GM19452 (cell line): ENCODE measurements at regions not wholly inside any gene's neighbourhood (a gene's known extent, or its start where the extent isn't known, plus 50 kb on each side); places are given as distances from the start of the nearest gene placed in this dataset.

ENCODE experiments used
- ATAC-seq: cut with Tn5 transposase; IDR thresholded peaks from one replicate; pipeline ENCODE4 v1.9.1; 2021; ENCODE audit not compliant: unreplicated experiment

DNA sequence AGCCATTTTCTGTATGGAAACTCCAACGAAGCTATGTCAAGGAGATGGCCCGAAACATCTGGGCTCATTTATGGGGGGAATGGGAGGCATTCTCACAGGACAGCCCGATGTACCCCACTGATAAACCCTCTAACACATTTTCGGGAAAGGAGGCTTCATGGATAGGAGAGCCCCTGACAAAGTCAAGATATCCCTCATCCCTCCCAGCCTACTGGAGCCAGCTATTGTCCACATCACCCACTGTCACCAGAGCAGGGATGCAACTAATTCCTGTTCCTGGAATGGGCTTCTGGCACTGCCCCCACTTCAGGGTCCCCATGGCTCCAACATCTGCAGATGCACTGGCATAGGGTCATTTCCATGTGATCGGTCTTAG, 98.2 kb upstream of the BMPER start:
- no peak for ATAC-seq

DNA sequence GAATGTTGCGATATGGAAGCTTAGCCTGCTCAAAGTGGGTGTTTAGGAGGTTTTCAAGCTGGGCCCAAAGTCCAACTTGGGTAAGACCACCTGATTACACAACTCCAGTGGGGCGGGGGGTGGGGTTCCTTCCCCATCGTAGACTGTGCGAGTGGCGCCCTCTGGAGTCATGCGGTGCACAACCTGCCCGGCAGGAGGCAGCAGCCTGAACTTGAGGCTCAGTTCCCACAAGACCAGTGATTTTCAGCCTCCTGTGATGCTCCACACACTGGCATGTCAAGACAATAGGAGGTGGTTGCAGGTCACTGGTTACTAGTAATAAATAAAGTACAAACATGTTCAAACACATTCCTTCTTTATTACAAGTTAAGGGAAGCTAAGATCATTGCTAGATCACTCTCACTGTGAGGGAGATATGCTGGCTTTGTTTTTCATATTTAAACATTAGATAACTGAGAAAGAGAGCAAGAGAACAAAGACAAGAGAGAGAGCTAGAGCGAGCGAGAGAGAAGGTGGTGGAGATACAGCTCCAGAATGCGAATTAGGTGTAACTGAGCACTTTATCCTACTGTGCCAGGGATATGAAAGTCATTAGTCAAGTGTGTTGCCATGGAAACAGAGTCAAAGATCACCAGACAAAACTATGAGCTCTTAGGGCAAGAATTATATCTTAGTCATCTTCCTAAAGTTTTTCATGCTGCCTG, 97.4 kb upstream of the BMPER start:
- no peak for ATAC-seq

DNA sequence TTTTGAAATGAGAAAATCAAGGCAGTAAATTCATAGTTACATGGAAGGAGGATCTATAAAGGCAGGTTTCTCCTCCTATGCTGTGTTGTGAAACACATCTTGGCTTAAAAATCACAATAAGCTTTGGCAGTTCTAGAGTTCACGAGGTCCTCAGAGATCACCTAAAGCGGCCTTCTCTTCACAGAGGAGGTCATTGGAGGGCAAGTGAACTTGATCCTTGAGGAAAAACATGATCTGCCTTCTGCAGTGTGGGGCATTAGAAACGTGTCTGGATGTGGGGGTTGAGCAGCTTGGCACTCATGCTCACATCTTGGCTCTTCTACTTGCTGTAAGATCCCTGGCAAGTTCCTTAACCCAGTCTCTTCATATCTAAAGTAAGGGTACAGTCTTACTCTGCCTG, 96.1 kb upstream of the BMPER start:
- no peak for ATAC-seq

DNA sequence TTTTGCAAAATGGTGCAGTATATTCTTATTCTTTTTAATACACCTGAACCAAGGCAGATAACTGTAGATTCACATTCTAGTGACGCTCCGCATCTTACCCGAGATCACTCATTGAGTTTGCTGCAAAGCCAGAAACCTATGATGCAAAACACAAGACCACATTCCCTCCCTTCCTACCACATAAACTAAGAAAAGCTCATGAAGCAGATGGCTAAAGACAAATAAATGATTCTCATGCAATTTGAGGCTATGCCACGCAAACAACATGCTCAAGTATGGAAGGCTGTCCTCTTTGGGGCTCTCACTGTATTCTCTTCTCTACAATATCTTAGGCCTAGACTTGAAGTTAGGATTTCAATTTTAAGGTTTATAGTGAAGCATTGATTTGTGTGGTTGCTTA, 95.0 kb upstream of the BMPER start:
- no peak for ATAC-seq

DNA sequence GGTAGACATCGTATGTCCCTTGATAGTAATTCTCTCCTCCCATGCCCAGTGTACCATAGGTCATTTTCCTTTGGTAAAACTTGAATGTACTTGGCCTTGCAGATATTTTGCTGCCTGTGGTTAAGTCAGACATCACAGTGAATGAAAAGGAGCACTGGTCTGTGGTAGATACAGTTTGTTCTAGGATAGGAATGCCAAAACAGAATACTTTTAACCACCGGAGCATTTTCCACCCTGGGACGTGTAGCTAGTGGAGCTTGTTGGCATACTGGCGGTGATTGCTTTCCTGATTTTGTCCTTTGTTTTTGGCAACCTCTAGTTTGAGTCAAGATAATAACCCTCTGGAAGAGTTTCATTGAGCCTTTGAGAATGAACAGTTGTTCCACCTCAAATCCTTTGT, 92.0 kb upstream of the BMPER start:
- ATAC-seq: no peak

DNA sequence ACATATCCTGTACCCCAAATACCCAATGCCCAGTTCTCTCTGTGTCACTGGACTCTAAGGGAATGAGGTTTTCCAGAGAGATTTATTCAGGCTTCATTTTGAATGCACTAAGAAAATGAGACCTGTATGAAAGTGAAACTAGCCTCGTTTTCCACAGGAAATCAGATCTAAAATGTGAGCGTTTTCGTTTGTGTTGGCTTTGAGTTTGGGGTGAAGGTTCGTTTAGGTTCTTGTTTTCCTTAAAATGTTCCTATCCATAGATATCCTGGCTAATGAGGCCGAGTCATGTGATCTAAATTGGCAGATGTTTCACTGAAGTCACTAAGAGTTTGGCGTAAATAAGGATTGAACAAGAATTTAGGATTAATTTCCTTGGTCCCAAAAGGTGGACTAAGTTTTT, 90.9 kb upstream of the BMPER start:
- ATAC-seq: no peak

DNA sequence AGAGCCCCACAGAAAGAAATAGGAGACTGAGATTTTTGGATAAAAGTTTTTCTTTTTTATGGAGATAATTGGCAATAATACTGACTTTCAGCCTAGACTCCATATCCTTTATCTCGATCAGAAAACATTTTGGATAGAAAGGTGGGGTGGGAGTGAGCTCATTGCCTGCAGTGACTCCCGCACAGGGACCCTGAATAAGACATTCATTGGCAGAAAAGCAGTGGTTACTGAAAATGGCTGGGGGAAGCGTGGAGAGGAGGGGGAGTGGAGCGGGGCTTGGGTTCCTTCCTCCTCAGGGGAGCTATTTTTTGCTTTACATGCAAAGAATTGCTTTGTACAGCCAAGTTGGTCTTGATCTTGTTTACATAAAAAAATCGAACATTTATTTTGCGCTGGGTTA, 90.4 kb upstream of the BMPER start:
- no peak for ATAC-seq

DNA sequence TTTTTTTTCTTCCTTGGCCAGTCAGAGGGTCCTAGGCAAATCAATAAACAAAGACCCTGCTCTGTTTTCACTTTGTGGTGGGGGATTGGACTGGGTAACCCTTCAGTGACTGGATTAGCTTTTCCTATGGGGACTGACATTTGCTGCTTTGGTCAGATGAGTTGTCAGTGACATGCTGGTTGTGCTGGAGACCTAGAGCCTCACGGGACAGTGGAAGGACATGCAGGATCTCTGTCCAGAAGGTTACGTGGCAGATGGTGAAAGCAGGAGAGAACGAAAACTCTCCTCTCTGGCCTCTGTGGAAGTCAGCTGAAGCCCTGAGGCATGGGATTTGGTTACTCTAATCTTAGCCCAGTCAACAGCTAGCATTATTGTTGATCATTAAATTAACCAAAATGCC, 90.0 kb upstream of the BMPER start:
- no peak for ATAC-seq

DNA sequence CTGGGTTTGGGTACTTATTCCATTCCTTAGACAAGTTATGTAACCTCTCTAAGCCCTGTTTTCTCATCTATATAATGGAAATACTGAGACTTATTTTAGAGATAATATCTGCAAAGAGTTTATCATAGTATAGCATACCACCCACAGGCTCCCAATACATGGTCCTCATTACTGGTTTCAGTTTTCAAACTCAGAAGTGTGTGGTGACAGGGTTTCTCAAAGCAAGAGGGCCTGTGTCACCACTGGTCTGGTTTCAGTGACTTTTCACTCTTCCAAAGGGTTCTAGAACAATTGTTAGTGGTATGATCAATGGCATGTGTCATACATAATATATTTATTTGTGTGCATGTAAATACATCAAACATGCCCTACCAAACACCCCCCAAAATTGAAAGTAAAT, 89.2 kb upstream of the BMPER start:
- no peak for ATAC-seq

DNA sequence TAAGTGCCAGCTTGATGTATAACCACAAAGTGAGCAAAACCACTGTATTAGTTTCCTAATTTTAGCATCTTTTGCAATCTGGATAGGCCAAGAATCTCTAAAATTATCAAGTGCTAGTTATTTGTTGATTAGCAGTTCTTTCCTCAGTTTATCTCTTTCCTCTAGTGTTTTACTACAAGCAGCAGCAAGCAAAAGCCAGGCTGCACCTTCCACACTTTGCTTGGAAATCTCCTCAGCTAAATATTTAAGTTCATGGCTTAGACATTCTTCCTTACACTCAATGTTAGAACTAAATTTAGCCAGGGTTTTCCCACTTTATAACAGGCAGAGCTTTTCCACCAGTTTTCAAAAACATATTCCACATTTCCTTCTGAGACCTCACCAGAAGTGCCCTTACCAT, 85.7 kb upstream of the BMPER start:
- no peak for ATAC-seq

DNA sequence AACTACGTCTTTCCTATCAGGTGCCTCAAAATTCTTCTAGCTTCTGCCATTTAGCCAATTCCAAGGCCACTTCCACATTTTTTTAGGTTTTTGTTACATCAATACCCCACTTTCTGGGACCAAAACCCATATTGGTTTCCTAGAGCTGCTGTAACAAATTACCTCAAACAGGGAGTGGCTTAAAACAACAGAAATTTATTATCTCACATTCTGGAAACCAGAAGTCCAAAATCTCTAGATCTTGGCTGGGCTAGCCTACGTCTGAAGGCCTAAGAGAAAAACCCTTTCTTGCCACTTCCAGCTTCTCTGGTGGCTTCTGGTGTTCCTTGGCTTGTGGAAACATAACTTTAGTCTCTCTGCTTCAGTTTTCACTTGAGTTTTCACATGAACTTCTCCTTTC, 85.1 kb upstream of the BMPER start:
- ATAC-seq: no peak

DNA sequence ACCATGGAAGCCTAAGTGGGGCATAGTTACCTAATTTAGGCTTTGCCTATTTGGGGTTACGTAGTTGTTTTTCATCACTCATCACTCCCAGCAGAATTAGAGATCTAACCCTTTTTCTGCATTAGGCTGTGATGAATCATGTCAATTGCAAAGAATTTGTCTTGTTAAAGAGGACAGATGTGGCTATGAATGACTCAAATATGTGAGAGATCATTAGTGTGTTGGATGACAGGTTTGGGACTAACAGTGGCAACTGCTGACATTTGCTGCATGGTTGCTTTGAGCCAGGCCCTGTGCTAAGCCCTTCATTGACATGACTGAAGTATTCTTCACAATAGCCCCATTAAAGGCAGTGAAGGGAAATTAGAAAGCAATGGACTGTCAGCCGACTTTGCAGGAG, 83.4 kb upstream of the BMPER start:
- no peak for ATAC-seq

DNA sequence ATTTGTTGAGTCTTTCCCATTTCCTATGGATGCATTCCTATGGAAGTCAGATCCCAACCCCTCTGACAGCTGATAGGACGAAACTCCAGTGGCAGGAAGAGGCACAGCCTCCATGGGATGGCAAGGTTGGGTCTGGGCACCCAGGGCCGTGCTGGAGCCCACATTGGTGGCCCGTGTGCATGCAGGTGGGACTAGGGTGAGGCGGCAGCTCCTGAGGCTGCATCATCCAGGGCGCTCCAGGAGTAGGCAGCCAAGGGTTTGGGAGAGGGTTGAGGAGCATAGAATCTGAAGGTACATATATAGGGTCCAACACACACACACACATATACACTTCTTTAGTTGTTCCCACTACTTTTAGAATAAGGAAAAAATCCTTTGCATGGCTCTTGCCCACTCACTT, 81.4 kb upstream of the BMPER start:
- no peak for ATAC-seq

DNA sequence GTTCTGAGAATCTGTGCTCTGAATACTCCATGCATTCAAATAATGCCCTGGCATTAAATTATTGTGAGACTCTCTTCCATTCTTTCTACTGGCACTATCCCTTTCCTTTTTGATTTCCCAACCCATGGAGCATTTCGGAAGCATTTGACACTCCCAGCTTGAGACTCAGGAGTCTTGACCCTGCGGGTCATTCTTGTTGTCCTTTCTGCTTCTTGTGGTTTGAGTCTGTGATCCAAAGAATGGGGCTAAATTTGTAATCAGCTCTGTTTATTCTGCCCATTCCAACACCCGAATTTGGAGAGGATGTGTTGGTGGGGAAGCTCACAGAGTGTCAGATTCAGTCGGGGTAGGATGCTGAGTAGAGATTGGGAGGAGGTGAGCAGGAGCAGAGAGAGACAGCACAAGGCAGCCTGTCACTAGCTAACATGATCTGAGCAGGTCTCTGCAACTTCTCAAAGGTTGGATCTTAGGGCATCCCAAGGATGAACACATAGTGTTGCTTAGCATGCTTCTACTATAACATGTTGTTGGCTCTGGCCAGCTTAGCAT, 80.4 kb upstream of the BMPER start:
- ATAC-seq: no peak

DNA sequence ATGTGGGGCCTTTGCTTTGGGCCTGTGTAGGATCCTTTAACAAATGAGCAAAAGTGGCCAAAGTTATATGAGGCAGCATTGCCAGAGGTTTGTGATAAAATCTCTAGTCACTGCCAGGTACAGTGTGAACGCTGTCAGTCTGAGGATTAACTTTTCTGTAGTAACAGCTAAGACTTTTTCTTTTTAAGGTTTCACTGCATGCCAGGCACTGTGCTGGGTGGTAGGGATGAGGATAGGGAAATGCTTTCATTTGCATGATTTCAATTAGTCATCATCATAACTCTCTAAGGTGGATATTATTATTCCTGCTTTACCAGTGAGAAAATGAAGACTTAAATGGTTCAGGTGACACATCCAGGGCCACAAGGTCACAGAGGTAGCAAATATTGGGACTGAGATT, 79.7 kb upstream of the BMPER start:
- ATAC-seq: no peak

DNA sequence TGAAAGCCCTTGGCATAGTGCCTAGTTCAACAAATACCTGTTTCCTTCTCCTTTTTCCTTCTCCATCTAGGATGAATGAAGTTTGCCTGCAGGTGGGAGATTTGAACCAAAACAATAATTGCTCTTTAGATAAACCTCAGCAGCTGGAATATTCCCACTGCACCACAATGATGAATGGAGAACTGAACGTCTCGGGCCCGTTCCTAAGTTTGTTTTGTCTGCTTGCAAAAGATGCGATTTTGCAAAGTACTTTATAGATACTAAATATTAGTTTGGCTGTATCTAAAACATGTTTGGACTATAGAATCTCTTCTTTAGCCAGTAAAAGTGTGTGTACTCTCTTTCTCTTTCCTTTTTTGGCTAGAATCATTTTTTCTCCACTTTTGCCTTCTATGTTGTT, 75.8 kb upstream of the BMPER start:
- no peak for ATAC-seq

DNA sequence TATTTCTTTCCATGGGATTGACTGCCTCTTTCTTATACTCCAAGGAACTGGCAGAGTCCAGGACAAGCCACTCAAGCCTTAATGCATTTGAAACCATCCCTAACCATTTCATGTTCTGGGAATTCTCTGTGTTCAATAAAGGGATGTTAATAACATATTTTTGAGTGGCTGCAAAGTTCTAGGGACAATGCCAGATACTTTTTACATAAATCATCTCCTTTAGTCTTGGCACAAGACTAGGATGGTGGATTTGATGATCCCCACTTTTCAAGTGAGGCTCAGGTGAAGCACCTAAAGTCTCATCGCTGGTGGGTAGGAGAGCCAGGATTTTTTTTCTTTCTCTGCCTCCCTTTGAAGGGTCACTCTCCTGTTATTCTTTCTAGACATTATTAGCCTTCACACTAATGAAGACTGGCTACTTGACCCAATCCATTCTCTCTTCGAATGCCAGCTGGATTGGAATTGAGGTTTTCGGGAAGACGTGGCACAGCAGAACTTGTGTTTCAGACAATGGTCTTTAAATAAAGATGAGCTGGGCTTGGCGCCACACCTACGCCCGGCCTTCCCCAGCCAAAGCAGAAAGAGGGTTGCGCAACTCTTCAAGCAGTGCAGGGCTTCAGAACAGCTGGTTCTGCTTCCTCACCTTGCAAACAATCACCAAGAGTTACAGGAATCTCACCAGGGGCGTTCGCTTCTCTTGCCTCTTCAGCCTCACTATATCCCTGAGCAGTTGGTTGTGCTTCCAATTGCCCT, 73.8 kb upstream of the BMPER start:
- no peak for ATAC-seq

DNA sequence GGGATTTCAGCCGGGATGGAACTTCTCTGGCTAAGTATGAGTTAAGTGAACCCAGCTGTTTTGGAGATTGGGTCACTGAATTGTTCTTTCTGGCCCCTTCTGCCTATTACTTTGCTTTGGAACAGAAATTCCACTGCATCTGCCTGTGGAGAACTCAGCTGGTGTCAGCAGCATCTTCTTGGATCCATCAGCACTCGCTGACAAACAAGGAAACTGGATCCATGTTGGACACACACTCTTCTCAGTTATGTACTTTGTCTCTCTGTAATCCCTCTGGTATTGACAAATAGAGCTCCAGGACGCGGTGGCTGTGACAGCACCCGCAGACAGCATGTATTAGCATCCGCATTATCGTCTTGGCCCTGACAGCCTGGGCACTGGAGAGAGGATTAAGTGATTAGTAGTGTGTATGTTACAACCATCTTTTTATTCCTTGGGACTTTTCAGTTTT, 73.0 kb upstream of the BMPER start:
- ATAC-seq: no peak

DNA sequence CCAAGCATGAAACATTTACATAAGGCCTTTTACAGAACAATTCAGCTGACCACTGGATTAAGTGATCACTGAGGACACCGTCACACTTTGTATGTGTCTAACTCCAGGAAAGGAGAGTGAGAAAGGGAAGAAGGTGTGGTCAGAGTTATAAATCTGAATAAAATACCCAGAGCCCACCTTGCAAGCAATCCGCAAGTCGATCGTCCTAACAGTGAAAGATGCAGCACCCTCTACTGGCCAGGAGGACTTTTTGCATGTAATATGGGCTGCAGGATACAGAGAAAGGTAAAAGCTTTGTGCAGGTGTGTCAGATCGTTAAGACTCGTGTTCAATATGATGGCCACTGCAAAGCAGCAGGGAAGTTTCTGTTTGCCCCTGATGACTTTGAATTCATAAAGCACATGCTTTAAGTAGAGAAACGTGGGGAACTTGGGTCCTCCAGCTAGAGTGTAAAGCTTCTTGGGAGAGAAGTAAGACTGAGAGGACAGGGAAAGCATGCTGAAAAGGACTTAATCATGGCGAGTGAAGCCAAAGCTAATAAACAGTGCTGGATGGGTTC, 68.5 kb upstream of the BMPER start:
- no peak for ATAC-seq

DNA sequence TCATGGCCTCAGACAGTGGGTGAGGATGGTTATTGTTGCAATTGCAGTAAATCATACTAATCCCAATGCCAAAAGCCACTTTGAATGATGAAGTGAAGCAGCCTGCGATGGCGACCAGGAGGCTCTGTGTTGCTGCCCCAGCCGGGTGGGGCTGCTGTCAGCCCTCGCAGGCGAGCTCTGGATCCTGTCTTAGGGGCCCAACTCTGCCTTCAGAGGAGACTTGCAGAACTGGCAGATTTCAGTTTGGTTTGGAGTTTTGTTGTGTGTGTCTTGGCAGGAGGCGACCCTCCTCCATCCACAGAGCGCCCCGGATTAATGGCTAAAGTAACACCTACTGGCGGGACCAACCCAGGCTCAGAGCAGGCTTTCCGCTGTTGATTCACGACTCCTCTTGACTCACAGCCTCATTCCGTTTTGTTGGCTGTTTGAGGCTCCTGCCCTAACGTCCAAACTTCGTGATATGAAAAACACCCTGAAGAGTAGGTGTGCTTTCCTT, 67.9 kb upstream of the BMPER start:
- ATAC-seq: no peak

DNA sequence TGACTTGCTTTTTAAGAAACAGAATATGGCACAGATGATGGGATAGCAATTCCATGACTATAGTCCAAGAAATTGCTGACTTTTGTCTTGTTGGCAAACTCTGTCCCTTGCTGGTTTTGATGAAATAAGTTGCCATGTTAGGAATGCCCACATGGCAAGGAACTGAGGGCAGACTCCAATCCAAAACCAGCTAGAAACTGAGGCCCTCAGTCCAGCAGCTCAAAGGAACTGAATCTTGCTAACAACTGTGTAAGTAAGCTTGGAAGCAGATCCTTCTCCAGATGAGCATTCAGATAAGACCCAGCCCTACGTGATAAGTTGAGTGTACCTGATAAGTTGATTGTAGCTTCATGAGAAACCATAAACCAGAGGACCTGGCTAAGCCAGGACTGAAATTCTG, 64.3 kb upstream of the BMPER start:
- ATAC-seq: no peak

DNA sequence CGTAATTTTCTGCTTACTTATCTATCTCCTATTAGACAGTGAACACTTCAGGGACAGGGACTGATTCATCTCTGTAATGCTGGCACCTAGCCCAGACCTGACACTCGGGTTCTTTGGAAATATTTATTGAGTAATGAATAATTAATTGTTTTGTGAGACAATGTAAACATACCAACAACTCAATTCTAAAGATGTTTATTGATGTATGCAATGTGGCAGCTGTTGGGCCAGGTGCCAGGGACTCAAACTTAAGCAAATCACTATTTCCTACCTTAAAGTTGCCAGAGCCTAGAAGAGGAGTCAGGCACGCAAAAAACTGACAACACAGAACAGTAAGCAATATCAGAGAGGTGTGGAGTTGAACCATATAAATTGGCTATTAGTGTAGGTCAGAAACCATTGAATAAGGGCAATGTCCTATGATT, 63.6 kb upstream of the BMPER start:
- ATAC-seq: no peak
